MCF 10A (cell line): ENCODE measurements at regions not wholly inside any gene's neighbourhood (a gene's known extent, or its start where the extent isn't known, plus 50 kb on each side); places are given as distances from the start of the nearest gene placed in this dataset.
"Not testable (repeated sequence)": the region's sequence is repeated elsewhere in the genome, so short reads cannot be mapped to it uniquely, and the experiment has no call there.

Experiments used
- BruUV-seq: library from RNA; stranded (reverse); fragments of 400-500 nt; replicated peaks from 2 replicates; lab custom pipeline; 2021; lab: Mats Ljungman, UMichigan
- CTCF ChIA-PET: fragments of 300-600 bp; sonication (Branson Sonifier 250); formaldehyde crosslinking; extraction: SDS; loops from one replicate; lab custom pipeline; 2021; ENCODE audit warnings: antibody characterized with exemption, inconsistent platforms; lab: Yijun Ruan, JAX
- POLR2A ChIA-PET: fragments of 300-600, 350-650 bp; sonication (Branson Sonifier 250); formaldehyde crosslinking; extraction: SDS; loops from one replicate; lab custom pipeline; 2020; ENCODE audit warnings: antibody characterized with exemption, inconsistent platforms; lab: Yijun Ruan, JAX
- DNase-seq: peaks from one replicate; pipeline ENCODE4 v3.0.0-alpha.2; 2018; ENCODE audit not compliant: unreplicated experiment
- H3K27ac Mint-ChIP-seq: one replicate; pipeline ENCODE4 v1.8.0; 2022; ENCODE audit warnings: mild to moderate bottlenecking, low read depth, mixed read lengths; ENCODE audit not compliant: unreplicated experiment
- H3K27me3 Mint-ChIP-seq: one replicate; pipeline ENCODE4 v1.8.0; 2022; ENCODE audit warnings: mixed read lengths; ENCODE audit not compliant: insufficient read depth, unreplicated experiment
- H3K36me3 Mint-ChIP-seq: one replicate; pipeline ENCODE4 v1.8.0; 2022; ENCODE audit warnings: mild to moderate bottlenecking, moderate library complexity, mixed read lengths; ENCODE audit not compliant: insufficient read depth, unreplicated experiment
- H3K4me1 Mint-ChIP-seq: one replicate; pipeline ENCODE4 v1.8.0; 2022; ENCODE audit warnings: mixed read lengths; ENCODE audit not compliant: insufficient read depth, unreplicated experiment
- H3K4me3 Mint-ChIP-seq: one replicate; pipeline ENCODE4 v1.8.0; 2022; ENCODE audit warnings: mild to moderate bottlenecking, moderate library complexity, mixed read lengths; ENCODE audit not compliant: unreplicated experiment
- H3K9me3 Mint-ChIP-seq: one replicate; pipeline ENCODE4 v1.8.0; 2022; ENCODE audit warnings: mixed read lengths; ENCODE audit not compliant: unreplicated experiment
- intact Hi-C: fragments of 100-400 bp; cut with micrococcal nuclease; formaldehyde crosslinking; loops from 2 replicates; pipeline ENCODE4 v1.14.1; 2022
- TF ChIP-seq, protein P1 (sequence below): fragments of 200-600 bp; IDR thresholded peaks from one replicate; pipeline ENCODE4 v1.8.0; 2022; ENCODE audit warnings: antibody characterized with exemption, mild to moderate bottlenecking; ENCODE audit not compliant: unreplicated experiment

DNA sequence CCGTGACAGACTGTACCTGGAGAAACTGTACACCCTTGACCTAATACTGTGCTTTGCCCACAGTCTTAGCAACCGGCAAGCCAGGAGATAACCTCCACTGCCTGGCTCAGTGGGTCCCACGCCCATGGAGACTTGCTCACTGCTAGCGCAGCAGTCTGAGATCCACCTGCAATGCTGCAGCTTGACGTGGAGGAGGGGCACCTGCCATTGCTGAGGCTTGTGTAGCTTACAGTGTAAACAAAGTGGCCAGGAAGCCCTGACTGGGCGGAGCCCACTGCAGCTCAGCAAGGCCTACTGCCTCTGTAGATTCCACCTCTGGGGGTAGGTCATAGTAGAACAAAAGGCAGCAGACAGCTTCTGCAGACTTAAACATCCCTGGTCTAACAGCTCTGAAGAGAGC lies 189.3 kb downstream of the EDEM1 start:
- no peak overlapping the region for H3K27ac Mint-ChIP-seq
- intact Hi-C loops = no loop called here
- H3K36me3 Mint-ChIP-seq = no peaks in the 10 kb centered on the region
- CTCF ChIA-PET = no interaction called here
- no peak overlapping the region for H3K4me3 Mint-ChIP-seq
- no TSS peak for BruUV-seq
- H3K4me1 Mint-ChIP-seq = no peaks in the 10 kb centered on the region
- H3K27me3 Mint-ChIP-seq = peaks cover 9% of the 10 kb centered on the region
- TF ChIP-seq, protein P1, sequence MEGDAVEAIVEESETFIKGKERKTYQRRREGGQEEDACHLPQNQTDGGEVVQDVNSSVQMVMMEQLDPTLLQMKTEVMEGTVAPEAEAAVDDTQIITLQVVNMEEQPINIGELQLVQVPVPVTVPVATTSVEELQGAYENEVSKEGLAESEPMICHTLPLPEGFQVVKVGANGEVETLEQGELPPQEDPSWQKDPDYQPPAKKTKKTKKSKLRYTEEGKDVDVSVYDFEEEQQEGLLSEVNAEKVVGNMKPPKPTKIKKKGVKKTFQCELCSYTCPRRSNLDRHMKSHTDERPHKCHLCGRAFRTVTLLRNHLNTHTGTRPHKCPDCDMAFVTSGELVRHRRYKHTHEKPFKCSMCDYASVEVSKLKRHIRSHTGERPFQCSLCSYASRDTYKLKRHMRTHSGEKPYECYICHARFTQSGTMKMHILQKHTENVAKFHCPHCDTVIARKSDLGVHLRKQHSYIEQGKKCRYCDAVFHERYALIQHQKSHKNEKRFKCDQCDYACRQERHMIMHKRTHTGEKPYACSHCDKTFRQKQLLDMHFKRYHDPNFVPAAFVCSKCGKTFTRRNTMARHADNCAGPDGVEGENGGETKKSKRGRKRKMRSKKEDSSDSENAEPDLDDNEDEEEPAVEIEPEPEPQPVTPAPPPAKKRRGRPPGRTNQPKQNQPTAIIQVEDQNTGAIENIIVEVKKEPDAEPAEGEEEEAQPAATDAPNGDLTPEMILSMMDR = no peak
- H3K9me3 Mint-ChIP-seq = peaks cover 6% of the 10 kb centered on the region
- no peak for DNase-seq
- POLR2A ChIA-PET = no interaction called here

DNA sequence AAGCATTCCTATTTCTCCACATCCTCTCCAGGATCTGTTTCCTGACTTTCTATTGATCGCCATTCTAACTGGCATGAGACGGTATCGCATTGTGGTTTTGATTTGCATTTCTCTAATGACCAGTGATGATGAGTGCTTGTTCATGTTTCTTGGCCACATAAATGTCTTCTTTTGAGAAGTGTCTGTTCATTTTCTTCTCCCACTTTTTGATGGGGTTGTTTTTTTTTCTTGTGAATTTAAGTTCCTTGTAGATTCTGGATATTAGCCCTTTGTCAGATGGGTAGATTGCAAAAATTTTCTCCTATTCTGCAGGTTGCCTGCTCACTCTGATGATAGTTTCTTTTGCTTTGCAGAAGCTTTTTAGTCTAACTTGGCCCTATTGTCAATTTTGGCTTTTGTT lies 191.8 kb downstream of the EDEM1 start:
- CTCF ChIA-PET, POLR2A ChIA-PET, H3K36me3 Mint-ChIP-seq, H3K4me1 Mint-ChIP-seq, BruUV-seq, H3K27ac Mint-ChIP-seq, DNase-seq, intact Hi-C loops, H3K4me3 Mint-ChIP-seq: not testable (repeated sequence)
- Mint-ChIP-seq H3K9me3 (peaks cover 11% of the 10 kb centered on the region), H3K27me3 (peaks cover 12% of the 10 kb centered on the region)

DNA sequence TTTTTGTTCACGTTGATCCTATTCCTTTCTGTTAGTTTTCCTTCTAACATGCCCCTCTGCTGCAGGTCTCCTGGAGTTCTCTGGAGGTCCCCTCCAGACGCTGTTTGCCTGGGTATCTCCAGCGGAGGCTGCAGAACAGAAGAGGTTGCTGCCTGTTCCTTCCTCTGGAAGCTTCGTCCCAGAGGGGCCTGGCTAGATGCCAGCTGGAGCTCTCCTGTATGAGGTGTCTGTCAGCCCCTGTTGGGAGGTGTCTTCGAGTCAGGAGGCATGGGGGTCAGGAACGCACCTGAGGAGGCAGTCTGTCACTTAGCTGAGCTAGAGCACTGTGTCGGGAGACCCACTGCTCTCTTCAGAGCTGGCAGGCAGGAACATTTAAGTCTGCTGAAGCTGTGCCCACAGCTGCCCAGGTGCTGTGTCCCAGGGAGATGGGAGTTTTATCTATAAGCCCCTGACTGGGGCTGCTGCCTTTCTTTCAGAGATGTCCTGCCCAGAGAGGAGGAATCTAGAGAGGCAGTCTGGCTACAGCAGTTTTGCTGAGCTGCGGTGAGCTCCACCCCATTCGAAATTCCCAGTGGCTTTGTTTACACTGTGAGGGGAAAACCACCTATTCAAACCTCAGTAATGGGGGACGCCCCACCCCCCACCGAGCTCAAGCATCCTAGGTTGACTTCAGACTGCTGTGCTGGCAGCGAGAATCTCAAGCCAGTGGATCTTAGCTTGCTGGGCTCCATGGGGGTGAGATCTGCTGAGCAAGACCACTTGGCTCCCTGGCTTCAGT lies 196.2 kb downstream of the EDEM1 start:
- H3K9me3 Mint-ChIP-seq = peaks cover 11% of the 10 kb centered on the region
- H3K4me3 Mint-ChIP-seq, DNase-seq, POLR2A ChIA-PET, H3K27ac Mint-ChIP-seq, H3K4me1 Mint-ChIP-seq, intact Hi-C loops, BruUV-seq, H3K36me3 Mint-ChIP-seq: not testable (repeated sequence)
- CTCF ChIA-PET = interaction anchor here (0.6 kb wide), 1 partner anchor 22 kb away, joined by 3 read pairs; no protein-coding TSS in a partner anchor
- H3K27me3 Mint-ChIP-seq = peaks cover 12% of the 10 kb centered on the region

DNA sequence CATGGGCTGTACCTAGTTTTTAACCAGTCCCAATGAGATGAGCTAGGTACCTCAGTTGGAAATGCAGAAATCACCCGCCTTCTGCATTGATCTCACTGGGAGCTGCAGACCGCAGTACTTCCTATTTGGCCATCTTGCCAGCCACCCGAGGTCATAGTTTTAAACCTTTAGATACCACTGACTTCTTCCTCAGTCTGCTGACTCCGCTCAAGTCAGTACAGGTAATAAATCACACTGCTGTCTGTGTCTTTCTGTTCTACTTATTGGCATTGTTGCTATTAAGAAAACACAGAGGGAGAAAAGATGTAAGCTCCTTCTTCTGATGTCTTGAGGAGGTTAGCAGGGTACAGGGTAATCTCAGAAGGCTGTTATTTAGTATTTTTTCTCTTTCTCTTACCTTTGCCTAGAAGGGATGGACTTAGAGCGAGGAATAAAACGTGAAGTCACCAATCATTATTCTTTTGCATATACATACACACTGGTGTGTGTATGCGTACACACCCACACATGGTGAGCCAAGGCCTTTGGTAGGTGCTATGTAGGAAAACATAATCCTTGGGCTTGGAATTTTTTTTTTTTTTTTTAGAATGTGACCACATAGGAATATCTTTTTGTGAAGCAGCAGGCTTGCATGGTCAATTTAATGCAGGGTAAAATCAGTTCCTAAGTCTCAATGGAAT lies 197.2 kb downstream of the EDEM1 start:
- POLR2A ChIA-PET = no interaction called here
- CTCF ChIA-PET = interaction anchor here (0.6 kb wide), 1 partner anchor 23 kb away, joined by 3 read pairs; no protein-coding TSS in a partner anchor
- TF ChIP-seq, protein P1 = no peak
- Mint-ChIP-seq H3K36me3 (no peaks in the 10 kb centered on the region), H3K9me3 (peaks cover 11% of the 10 kb centered on the region), H3K27ac (no peak overlapping the region), H3K27me3 (peaks cover 12% of the 10 kb centered on the region), H3K4me1 (peaks cover 9% of the 10 kb centered on the region), H3K4me3 (no peak overlapping the region)
- no peak for DNase-seq
- no TSS peak for BruUV-seq
- intact Hi-C loops = no loop called here

DNA sequence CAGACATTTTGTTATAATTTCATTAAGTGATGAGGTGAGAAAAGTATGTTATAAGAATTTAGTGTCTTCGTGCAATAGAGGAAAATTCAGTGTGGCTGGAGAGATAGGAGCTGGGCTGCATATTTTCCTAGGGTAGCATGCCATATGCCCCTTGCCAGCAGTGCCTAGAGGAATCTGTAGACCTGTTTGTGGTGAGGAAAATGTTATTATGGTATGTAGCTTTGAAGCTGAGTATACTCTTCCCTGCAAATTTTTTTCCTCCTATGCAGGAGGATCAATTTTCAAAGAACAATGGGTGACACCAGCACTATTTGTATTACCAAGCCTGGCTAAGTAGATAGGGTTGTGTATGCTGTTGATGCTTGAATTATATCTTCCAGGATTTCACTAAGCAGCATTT lies 200.6 kb downstream of the EDEM1 start:
- no peaks in the 10 kb centered on the region for H3K36me3 Mint-ChIP-seq
- no TSS peak for BruUV-seq
- POLR2A ChIA-PET = no interaction called here
- no peak overlapping the region for H3K4me3 Mint-ChIP-seq
- TF ChIP-seq, protein P1 = no peak
- H3K27me3 Mint-ChIP-seq = no peaks in the 10 kb centered on the region
- intact Hi-C loops = no loop called here
- H3K27ac Mint-ChIP-seq = no peak overlapping the region
- no peaks in the 10 kb centered on the region for H3K9me3 Mint-ChIP-seq
- peaks cover 9% of the 10 kb centered on the region for H3K4me1 Mint-ChIP-seq
- DNase-seq = no peak
- CTCF ChIA-PET = no interaction called here
